HG02981 (cell line): ENCODE measurements at regions not wholly inside any gene's neighbourhood (a gene's known extent, or its start where the extent isn't known, plus 50 kb on each side); places are given as distances from the start of the nearest gene placed in this dataset.
A peak's percentile ranks its signal among the peaks of the same experiment; 100 is the strongest.
"Not testable (repeated sequence)": the region's sequence is repeated elsewhere in the genome, so short reads cannot be mapped to it uniquely, and the experiment has no call there.

ENCODE experiments used
- ATAC-seq: cut with Tn5 transposase; IDR thresholded peaks from one replicate; pipeline ENCODE4 v1.9.1; 2021; ENCODE audit warnings: mild to moderate bottlenecking, moderate library complexity; ENCODE audit not compliant: unreplicated experiment

GRCh38 chr3:35849496-35849895 lies 210.2 kb downstream of the ARPP21 start:
- ATAC-seq: no peak

GRCh38 chr3:35849963-35850362 lies 210.6 kb downstream of the ARPP21 start:
- ATAC-seq: no peak

- peak; percentile 88 for ATAC-seq
Measured at GRCh38 chr3:35857004-35857403, 217.7 kb downstream of the ARPP21 start.

- ATAC-seq: no peak
Measured at GRCh38 chr3:35862057-35862456, 222.7 kb downstream of the ARPP21 start.

GRCh38 chr3:35864871-35865270 lies 225.5 kb downstream of the ARPP21 start:
- ATAC-seq: no peak

- ATAC-seq: no peak
Measured at GRCh38 chr3:35867791-35868190, 228.5 kb downstream of the ARPP21 start.

GRCh38 chr3:35871009-35871408 lies 231.7 kb downstream of the ARPP21 start:
- ATAC-seq: no peak

GRCh38 chr3:35883929-35884328 lies 244.6 kb downstream of the ARPP21 start:
- ATAC-seq: no peak

- ATAC-seq: no peak
Measured at GRCh38 chr3:35894735-35895134, 255.4 kb downstream of the ARPP21 start.

- ATAC-seq: no peak
Measured at GRCh38 chr3:35899245-35899644, 259.9 kb downstream of the ARPP21 start.

GRCh38 chr3:35900079-35900478 lies 260.8 kb downstream of the ARPP21 start:
- no peak for ATAC-seq

- ATAC-seq: peak; percentile 83
Measured at GRCh38 chr3:35908366-35909232, 269.3 kb downstream of the ARPP21 start.

GRCh38 chr3:35919160-35919559 lies 279.8 kb downstream of the ARPP21 start:
- ATAC-seq: no peak

- ATAC-seq: no peak
Measured at GRCh38 chr3:35921718-35922117, 282.4 kb downstream of the ARPP21 start.

GRCh38 chr3:35924070-35924469 lies 284.7 kb downstream of the ARPP21 start:
- ATAC-seq: not testable (repeated sequence)

GRCh38 chr3:35927441-35927840 lies 288.1 kb downstream of the ARPP21 start:
- ATAC-seq: no peak

- no peak for ATAC-seq
Measured at GRCh38 chr3:35929158-35929557, 289.8 kb downstream of the ARPP21 start.

- ATAC-seq: no peak
Measured at GRCh38 chr3:35931867-35932266, 292.5 kb downstream of the ARPP21 start.

GRCh38 chr3:35932995-35933394 lies 293.7 kb downstream of the ARPP21 start:
- no peak for ATAC-seq

GRCh38 chr3:35936571-35936970 lies 297.2 kb downstream of the ARPP21 start:
- ATAC-seq: no peak

- no peak for ATAC-seq
Measured at GRCh38 chr3:35944926-35945710, 305.8 kb downstream of the ARPP21 start.
